ENCODE measurements at regions not wholly inside any gene's neighbourhood (a gene's known extent, or its start where the extent isn't known, plus 50 kb on each side); places are given as distances from the start of the nearest gene placed in this dataset.

DNA sequence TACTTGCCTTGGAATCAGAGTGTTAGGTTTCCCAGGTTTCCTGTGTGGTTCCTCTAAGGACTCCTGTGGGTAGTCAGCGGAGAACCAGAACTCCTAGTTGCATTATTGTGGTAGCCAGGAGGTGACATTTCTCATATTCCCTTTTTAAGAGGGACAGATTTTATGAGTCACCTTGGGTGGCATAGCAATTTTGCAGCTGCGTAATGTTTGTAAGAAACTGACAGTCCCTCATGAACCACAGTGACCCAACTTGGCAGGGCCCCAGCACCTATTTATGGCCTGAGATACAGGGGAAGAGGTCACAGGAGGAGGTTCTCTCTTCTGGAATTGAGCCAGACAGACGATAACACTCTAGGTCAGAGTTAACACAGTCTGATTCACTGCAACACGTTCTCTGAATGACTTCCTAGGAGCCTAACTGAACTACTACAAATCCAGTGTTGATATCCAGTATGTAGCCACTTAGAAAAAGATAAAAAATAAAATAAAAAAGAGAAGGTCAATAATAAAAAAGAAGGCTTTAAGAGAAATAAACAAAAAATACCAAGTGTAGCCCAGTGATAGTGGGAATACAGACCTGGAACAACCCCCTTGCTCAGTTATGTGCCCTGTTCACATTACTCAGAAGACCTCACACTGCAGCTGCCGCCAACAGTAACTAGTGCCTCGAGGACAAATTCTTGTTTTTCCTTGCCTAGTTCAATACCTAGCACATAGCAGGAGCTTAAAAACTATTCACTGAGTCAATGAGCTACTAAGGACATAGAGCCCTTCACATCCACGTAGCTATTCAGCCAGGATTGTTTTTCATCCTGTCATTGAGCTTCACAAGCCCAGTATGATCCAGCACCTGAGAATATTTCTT, 50.7 kb upstream of the VLDLR start (continued):
- TF ChIP-seq, protein P1, sequence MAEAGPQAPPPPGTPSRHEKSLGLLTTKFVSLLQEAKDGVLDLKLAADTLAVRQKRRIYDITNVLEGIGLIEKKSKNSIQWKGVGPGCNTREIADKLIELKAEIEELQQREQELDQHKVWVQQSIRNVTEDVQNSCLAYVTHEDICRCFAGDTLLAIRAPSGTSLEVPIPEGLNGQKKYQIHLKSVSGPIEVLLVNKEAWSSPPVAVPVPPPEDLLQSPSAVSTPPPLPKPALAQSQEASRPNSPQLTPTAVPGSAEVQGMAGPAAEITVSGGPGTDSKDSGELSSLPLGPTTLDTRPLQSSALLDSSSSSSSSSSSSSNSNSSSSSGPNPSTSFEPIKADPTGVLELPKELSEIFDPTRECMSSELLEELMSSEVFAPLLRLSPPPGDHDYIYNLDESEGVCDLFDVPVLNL (IDR thresholded peaks at IDR 0.05; ENCODE audit: low read depth, low read length), result no peak
- TF ChIP-seq CBX5 (IDR thresholded peaks at IDR 0.05; ENCODE audit: low read depth), result no peak
- no peak for TF ChIP-seq RB1 (IDR thresholded peaks at IDR 0.05; ENCODE audit: borderline replicate concordance)
- no peak for TF ChIP-seq NRF1 (conservative IDR thresholded peaks at IDR 0.05; ENCODE audit: low read depth, low read length)
- TF ChIP-seq NR2F1 (conservative IDR thresholded peaks at IDR 0.05), result peak; percentile 91
- TF ChIP-seq, protein P2, sequence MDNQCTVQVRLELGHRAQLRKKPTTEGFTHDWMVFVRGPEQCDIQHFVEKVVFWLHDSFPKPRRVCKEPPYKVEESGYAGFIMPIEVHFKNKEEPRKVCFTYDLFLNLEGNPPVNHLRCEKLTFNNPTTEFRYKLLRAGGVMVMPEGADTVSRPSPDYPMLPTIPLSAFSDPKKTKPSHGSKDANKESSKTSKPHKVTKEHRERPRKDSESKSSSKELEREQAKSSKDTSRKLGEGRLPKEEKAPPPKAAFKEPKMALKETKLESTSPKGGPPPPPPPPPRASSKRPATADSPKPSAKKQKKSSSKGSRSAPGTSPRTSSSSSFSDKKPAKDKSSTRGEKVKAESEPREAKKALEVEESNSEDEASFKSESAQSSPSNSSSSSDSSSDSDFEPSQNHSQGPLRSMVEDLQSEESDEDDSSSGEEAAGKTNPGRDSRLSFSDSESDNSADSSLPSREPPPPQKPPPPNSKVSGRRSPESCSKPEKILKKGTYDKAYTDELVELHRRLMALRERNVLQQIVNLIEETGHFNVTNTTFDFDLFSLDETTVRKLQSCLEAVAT (IDR thresholded peaks at IDR 0.05), result no peak
- no peak for TF ChIP-seq ZNF217 (IDR thresholded peaks at IDR 0.05)
- TF ChIP-seq FOS (IDR thresholded peaks at IDR 0.05; ENCODE audit: borderline replicate concordance, extremely low read depth, insufficient read length), result no peak
- TF ChIP-seq POLR2AphosphoS2 (IDR thresholded peaks at IDR 0.05; ENCODE audit: low read depth, low read length), result no peak
- TF ChIP-seq RELA (IDR thresholded peaks at IDR 0.05; ENCODE audit: borderline replicate concordance, partially characterized antibody), result no peak
- TF ChIP-seq, protein P3, sequence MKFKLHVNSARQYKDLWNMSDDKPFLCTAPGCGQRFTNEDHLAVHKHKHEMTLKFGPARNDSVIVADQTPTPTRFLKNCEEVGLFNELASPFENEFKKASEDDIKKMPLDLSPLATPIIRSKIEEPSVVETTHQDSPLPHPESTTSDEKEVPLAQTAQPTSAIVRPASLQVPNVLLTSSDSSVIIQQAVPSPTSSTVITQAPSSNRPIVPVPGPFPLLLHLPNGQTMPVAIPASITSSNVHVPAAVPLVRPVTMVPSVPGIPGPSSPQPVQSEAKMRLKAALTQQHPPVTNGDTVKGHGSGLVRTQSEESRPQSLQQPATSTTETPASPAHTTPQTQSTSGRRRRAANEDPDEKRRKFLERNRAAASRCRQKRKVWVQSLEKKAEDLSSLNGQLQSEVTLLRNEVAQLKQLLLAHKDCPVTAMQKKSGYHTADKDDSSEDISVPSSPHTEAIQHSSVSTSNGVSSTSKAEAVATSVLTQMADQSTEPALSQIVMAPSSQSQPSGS (IDR thresholded peaks at IDR 0.05; ENCODE audit: low read length), result peak; percentile 72
- TF ChIP-seq FOXM1 (IDR thresholded peaks at IDR 0.05; ENCODE audit: low read depth, low read length), result 0 out of 2 replicates have a peak, but pooled peaks have one; percentile 29
- TF ChIP-seq RCOR1 (conservative IDR thresholded peaks at IDR 0.05; ENCODE audit: low read depth, low read length), result no peak
- no peak for TF ChIP-seq RAD51 (IDR thresholded peaks at IDR 0.05)
- TF ChIP-seq SREBF1 (IDR thresholded peaks at IDR 0.05; ENCODE audit: low read length), result no peak
- TF ChIP-seq, protein P4, sequence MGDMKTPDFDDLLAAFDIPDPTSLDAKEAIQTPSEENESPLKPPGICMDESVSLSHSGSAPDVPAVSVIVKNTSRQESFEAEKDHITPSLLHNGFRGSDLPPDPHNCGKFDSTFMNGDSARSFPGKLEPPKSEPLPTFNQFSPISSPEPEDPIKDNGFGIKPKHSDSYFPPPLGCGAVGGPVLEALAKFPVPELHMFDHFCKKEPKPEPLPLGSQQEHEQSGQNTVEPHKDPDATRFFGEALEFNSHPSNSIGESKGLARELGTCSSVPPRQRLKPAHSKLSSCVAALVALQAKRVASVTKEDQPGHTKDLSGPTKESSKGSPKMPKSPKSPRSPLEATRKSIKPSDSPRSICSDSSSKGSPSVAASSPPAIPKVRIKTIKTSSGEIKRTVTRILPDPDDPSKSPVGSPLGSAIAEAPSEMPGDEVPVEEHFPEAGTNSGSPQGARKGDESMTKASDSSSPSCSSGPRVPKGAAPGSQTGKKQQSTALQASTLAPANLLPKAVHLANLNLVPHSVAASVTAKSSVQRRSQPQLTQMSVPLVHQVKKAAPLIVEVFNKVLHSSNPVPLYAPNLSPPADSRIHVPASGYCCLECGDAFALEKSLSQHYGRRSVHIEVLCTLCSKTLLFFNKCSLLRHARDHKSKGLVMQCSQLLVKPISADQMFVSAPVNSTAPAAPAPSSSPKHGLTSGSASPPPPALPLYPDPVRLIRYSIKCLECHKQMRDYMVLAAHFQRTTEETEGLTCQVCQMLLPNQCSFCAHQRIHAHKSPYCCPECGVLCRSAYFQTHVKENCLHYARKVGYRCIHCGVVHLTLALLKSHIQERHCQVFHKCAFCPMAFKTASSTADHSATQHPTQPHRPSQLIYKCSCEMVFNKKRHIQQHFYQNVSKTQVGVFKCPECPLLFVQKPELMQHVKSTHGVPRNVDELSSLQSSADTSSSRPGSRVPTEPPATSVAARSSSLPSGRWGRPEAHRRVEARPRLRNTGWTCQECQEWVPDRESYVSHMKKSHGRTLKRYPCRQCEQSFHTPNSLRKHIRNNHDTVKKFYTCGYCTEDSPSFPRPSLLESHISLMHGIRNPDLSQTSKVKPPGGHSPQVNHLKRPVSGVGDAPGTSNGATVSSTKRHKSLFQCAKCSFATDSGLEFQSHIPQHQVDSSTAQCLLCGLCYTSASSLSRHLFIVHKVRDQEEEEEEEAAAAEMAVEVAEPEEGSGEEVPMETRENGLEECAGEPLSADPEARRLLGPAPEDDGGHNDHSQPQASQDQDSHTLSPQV (IDR thresholded peaks at IDR 0.05), result no peak
- TF ChIP-seq TBL1XR1 (IDR thresholded peaks at IDR 0.05; ENCODE audit: low read depth, low read length), result 0 out of 2 replicates have a peak, but pooled peaks have one; percentile 38
- no peak for TF ChIP-seq CREM (IDR thresholded peaks at IDR 0.05; ENCODE audit: low read depth)
- TF ChIP-seq RUNX3 (IDR thresholded peaks at IDR 0.05; ENCODE audit: low read length), result peak; percentile 79
- no peak for TF ChIP-seq ZSCAN29 (IDR thresholded peaks at IDR 0.05)
